ENCODE measurements at regions not wholly inside any gene's neighbourhood (a gene's known extent, or its start where the extent isn't known, plus 50 kb on each side); places are given as distances from the start of the nearest gene placed in this dataset.

DNA sequence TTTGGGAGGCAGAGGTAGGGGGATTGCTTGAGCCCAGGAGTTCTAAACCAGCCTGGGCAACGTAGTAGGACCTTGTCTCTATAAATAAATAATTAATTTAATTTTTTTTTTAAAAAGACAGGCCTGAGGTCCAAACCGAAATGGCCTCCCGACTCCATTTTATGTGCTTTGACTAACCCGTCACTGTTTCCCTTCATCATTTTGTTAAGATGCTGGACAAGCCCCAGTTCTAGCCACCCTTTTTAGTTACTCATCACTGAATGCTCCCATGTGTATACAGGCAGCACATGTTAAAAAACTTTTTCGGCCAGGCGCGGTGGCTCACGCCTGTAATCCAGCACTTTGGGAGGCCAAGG is 83.6 kb upstream of the RESF1 start:
- TF ChIP-seq, protein P1, sequence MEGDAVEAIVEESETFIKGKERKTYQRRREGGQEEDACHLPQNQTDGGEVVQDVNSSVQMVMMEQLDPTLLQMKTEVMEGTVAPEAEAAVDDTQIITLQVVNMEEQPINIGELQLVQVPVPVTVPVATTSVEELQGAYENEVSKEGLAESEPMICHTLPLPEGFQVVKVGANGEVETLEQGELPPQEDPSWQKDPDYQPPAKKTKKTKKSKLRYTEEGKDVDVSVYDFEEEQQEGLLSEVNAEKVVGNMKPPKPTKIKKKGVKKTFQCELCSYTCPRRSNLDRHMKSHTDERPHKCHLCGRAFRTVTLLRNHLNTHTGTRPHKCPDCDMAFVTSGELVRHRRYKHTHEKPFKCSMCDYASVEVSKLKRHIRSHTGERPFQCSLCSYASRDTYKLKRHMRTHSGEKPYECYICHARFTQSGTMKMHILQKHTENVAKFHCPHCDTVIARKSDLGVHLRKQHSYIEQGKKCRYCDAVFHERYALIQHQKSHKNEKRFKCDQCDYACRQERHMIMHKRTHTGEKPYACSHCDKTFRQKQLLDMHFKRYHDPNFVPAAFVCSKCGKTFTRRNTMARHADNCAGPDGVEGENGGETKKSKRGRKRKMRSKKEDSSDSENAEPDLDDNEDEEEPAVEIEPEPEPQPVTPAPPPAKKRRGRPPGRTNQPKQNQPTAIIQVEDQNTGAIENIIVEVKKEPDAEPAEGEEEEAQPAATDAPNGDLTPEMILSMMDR (IDR thresholded peaks at IDR 0.05; ENCODE audit: borderline replicate concordance, extremely low read depth, low read length, poor library complexity, severe bottlenecking), result no peak
- TF ChIP-seq EZH2 (IDR thresholded peaks at IDR 0.05; ENCODE audit: borderline replicate concordance, low read depth, low read length, severe bottlenecking), result no peak

All from DND-41 (cell line).